GM12873 (cell line): ENCODE measurements at regions not wholly inside any gene's neighbourhood (a gene's known extent, or its start where the extent isn't known, plus 50 kb on each side); places are given as distances from the start of the nearest gene placed in this dataset.

Experiments
- CTCF ChIP-seq: IDR thresholded peaks from 2 replicates; pipeline ENCODE4 v1.5.1; 2012; ENCODE audit warnings: low read depth, mild to moderate bottlenecking, moderate library complexity, low read length, control low read depth; ENCODE audit not compliant: insufficient read depth; ENCODE audit errors: missing control alignments

DNA sequence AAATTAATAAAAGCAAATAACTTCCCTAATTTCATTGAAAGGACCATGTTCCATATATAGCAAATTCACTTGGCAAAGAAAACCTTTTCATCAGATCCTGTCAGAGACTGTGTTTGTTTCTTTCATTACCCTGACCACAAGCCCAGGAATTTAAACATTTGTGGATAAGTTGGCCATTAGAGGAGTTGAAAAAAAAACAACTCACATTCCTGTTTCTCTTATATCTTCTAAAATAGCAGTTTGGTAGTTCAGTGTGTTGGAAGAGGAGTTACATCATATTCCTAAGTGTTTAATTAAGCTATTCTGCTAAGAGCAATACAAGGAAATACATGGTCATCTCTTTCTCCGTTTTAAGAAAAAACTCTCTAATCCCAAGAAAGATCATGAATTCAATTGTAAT is 505.6 kb downstream of the TLE1 start:
- TF ChIP-seq CTCF: no peak

DNA sequence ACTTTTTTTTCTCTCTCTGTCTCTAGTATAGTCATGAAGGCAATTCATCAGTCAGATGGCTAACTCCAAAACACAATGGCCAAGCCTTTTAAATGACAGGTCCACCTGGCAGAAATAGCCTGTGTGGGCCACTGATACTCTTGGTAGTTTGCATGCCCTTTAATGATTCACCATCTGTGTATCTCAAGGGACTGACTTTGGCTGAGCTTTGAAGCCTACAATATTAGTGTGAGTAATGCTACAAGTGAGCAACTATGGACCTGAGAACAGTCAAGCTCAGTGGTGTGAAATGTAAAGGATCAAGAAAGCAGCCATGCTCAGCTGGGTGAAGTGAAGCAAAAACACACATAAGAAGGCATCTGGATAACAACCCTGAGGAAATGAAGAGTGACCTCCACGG is 506.9 kb downstream of the TLE1 start:
- no peak for TF ChIP-seq CTCF

DNA sequence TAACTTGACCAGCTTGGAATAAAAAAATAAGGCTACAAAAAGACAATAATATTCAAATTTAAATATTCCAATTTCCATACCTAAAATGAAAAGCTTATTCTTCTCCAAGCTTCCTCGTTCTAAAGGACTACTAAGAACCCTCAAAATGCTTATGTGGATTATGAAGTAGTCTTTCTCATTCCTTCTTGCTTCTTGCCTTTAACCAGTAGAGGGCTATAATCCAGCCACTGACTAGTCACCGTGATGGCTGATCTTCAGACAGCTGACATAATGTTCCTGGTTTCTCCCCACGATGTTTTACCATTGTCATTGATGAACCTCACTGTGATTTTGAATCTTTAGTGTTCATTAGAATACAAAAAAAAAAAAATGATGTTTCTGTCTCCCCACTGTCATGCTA is 515.3 kb downstream of the TLE1 start:
- TF ChIP-seq CTCF: no peak

DNA sequence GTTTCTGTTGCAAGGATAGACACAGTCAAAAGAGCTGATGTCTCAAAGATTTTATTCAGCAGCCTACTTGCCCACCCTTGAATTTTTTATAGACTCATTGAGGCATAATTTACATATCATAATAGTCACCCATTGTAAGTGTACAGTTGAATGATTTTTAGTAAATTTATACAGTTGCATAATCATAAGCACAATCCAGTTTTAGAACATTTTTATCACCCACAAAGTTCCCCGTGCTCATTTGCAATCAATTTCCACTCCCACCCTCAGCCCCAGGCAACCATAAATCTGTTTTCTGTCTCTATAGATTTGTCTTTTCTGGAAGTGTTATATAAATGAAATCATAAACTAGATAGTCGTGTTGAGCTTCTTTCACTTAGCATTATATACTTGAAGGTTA is 517.7 kb downstream of the TLE1 start:
- TF ChIP-seq CTCF: no peak

DNA sequence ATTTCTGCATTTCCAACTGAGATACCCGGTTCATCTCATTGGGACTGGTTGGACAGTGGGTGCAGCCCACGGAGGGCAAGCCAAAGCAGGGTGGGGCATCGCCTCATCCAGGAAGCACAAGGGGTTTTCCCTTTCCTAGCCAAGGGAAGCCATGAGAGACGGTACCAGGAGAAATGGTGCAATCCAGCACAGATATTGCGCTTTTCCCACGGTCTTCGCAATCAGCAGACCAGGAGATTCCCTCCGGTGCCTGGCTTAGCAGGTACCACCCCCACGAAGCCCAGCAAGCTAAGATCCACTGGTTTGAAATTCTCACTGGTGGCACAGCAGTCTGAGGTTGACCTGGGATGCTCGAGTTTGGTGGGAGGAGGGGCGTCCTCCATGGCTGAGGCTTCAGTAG is 527.0 kb downstream of the TLE1 start:
- TF ChIP-seq CTCF: no peak

DNA sequence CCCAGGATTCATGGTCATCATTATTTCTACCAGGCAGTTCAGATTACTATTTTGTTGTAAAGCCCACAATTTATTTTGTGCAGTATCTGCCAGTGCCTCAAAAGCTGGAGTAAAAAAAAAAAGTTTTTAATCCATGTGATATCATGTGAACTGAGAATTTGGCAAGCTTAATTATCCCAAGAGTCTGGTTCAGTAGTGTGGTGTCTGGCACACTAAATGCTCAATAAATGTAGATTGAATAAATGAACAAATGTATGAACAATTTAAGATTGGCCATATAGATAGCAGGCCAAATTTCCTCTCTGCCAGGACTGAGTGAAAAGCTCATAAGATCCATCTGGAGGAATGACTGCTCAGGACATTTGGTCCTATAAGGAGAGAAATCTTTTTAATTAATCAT is 533.0 kb downstream of the TLE1 start:
- TF ChIP-seq CTCF: no peak

- TF ChIP-seq CTCF: no peak
Observed at GRCh38 chr9:81150016-81150625, 539.2 kb downstream of the TLE1 start.
